ENCODE measurements at regions not wholly inside any gene's neighbourhood (a gene's known extent, or its start where the extent isn't known, plus 50 kb on each side); places are given as distances from the start of the nearest gene placed in this dataset.

DNA sequence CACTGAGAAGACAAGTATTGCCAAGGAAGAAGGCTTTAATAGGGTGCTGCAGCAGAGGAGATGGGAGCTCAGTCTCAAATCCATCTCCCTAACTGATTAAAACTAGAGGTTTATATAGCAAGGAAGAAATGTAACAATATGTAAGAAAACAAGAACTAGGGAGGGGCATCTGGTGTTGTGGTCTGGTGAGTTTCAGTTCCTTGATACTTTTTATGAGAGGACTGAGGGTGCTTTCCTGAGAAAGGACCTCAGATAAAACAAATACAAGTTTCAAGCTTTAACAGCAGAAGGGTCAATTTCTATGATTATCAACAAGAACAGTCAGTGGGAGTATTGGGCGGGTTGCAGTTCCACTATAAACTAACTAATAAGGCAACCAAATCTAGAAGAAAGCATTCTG is 1967.5 kb downstream of the SUCLG1 start:
- TF ChIP-seq, protein P1, sequence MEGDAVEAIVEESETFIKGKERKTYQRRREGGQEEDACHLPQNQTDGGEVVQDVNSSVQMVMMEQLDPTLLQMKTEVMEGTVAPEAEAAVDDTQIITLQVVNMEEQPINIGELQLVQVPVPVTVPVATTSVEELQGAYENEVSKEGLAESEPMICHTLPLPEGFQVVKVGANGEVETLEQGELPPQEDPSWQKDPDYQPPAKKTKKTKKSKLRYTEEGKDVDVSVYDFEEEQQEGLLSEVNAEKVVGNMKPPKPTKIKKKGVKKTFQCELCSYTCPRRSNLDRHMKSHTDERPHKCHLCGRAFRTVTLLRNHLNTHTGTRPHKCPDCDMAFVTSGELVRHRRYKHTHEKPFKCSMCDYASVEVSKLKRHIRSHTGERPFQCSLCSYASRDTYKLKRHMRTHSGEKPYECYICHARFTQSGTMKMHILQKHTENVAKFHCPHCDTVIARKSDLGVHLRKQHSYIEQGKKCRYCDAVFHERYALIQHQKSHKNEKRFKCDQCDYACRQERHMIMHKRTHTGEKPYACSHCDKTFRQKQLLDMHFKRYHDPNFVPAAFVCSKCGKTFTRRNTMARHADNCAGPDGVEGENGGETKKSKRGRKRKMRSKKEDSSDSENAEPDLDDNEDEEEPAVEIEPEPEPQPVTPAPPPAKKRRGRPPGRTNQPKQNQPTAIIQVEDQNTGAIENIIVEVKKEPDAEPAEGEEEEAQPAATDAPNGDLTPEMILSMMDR (conservative IDR thresholded peaks at IDR 0.05; ENCODE audit: low read depth, low read length) = no peak
- TF ChIP-seq EZH2 (IDR thresholded peaks at IDR 0.05; ENCODE audit: borderline replicate concordance, low read depth, low read length, poor library complexity, severe bottlenecking) = no peak

Data from A673 (cell line).